ENCODE measurements at regions not wholly inside any gene's neighbourhood (a gene's known extent, or its start where the extent isn't known, plus 50 kb on each side); places are given as distances from the start of the nearest gene placed in this dataset.

DNA sequence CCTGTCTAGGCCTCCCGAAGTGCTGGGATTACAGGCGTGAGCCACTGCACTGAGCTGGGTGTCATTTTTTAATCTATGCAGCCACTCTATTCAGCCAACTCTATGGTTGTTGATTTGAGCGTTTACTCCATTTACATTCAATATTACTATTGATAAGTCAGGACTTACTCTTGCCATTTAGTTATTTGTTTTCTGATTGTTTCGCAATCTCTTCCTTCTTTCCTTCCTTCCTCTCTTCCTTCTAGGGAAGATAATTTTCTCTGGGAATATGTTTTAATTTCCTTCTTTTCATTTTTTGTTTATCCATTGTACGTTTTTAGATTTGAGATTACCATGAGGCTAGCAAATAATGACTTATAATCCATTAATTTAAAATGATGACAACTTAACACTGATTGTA lies 2056.0 kb downstream of the OLFM4 start:
- no peak for TF ChIP-seq POLR2A (IDR thresholded peaks at IDR 0.05; ENCODE audit: low read depth)
- TF ChIP-seq POLR2AphosphoS5 (IDR thresholded peaks at IDR 0.05) = no peak
- TF ChIP-seq, protein P1, sequence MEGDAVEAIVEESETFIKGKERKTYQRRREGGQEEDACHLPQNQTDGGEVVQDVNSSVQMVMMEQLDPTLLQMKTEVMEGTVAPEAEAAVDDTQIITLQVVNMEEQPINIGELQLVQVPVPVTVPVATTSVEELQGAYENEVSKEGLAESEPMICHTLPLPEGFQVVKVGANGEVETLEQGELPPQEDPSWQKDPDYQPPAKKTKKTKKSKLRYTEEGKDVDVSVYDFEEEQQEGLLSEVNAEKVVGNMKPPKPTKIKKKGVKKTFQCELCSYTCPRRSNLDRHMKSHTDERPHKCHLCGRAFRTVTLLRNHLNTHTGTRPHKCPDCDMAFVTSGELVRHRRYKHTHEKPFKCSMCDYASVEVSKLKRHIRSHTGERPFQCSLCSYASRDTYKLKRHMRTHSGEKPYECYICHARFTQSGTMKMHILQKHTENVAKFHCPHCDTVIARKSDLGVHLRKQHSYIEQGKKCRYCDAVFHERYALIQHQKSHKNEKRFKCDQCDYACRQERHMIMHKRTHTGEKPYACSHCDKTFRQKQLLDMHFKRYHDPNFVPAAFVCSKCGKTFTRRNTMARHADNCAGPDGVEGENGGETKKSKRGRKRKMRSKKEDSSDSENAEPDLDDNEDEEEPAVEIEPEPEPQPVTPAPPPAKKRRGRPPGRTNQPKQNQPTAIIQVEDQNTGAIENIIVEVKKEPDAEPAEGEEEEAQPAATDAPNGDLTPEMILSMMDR (IDR thresholded peaks at IDR 0.05) = no peak

Measured in esophagus muscularis mucosa (tissue), 3 donors.